Astrocyte (in vitro differentiated cells and primary cell): ENCODE measurements at regions not wholly inside any gene's neighbourhood (a gene's known extent, or its start where the extent isn't known, plus 50 kb on each side); places are given as distances from the start of the nearest gene placed in this dataset.
"Not testable (repeated sequence)": the region's sequence is repeated elsewhere in the genome, so short reads cannot be mapped to it uniquely, and the experiment has no call there.

Experiments used
- DNase-seq: peaks from one replicate; pipeline ENCODE4 v3.0.0-alpha.2; 2010; ENCODE audit warnings: low read depth
- FAIRE-seq: peaks from 2 replicates; lab custom pipeline; 2011; peaks lifted over from hg19 to GRCh38; lab: Jason Lieb, UNC
- H2AFZ ChIP-seq: 2 replicates; pipeline ENCODE4 v1.6.0; 2012; ENCODE audit warnings: low read depth, low read length, inconsistent platforms
- H3K27ac ChIP-seq: 2 replicates; pipeline ENCODE4 v1.5.1; 2011; ENCODE audit warnings: low read depth, low read length, inconsistent platforms
- H3K27me3 ChIP-seq: 2 replicates; pipeline ENCODE4 v1.6.0; 2011; ENCODE audit warnings: low read length, inconsistent platforms; ENCODE audit not compliant: insufficient read depth
- H3K36me3 ChIP-seq: 2 replicates; pipeline ENCODE4 v1.5.1; 2011; ENCODE audit warnings: low read length, inconsistent platforms; ENCODE audit not compliant: insufficient read depth
- H3K4me1 ChIP-seq: 2 replicates; pipeline ENCODE4 v1.5.1; 2011; ENCODE audit warnings: low read length, inconsistent platforms; ENCODE audit not compliant: insufficient read depth
- H3K4me2 ChIP-seq: 2 replicates; pipeline ENCODE4 v1.6.0; 2012; ENCODE audit warnings: low read length, inconsistent platforms
- H3K4me3 ChIP-seq: 2 replicates; pipeline ENCODE4 v1.5.1; 2011; ENCODE audit warnings: low read depth, mild to moderate bottlenecking, low read length, inconsistent platforms; ENCODE audit not compliant: insufficient read depth
- H3K79me2 ChIP-seq: 2 replicates; pipeline ENCODE4 v1.6.0; 2012; ENCODE audit warnings: mild to moderate bottlenecking, low read length, inconsistent platforms; ENCODE audit not compliant: insufficient read depth
- H3K9ac ChIP-seq: 2 replicates; pipeline ENCODE4 v1.6.0; 2012; ENCODE audit warnings: mild to moderate bottlenecking, low read length, inconsistent platforms
- H3K9me3 ChIP-seq: 2 replicates; pipeline ENCODE4 v1.5.1; 2012; ENCODE audit warnings: low read depth, mild to moderate bottlenecking, low read length, inconsistent platforms; ENCODE audit not compliant: insufficient read depth
- H4K20me1 ChIP-seq: 2 replicates; pipeline ENCODE4 v1.6.0; 2012; ENCODE audit warnings: low read length, inconsistent platforms; ENCODE audit not compliant: insufficient read depth
- H3K27ac Mint-ChIP-seq: one replicate; pipeline ENCODE4 v1.8.0; 2021; ENCODE audit warnings: mild to moderate bottlenecking, mixed read lengths; ENCODE audit not compliant: unreplicated experiment
- H3K27me3 Mint-ChIP-seq: one replicate; pipeline ENCODE4 v1.8.0; 2021; ENCODE audit warnings: low read depth, mixed read lengths; ENCODE audit not compliant: unreplicated experiment
- H3K36me3 Mint-ChIP-seq: one replicate; pipeline ENCODE4 v1.8.0; 2021; ENCODE audit warnings: low read depth, mixed read lengths; ENCODE audit not compliant: unreplicated experiment
- H3K4me1 Mint-ChIP-seq: one replicate; pipeline ENCODE4 v1.8.0; 2021; ENCODE audit warnings: low read depth, mixed read lengths; ENCODE audit not compliant: unreplicated experiment
- H3K4me3 Mint-ChIP-seq: one replicate; pipeline ENCODE4 v1.8.0; 2021; ENCODE audit warnings: mild to moderate bottlenecking, moderate library complexity, mixed read lengths; ENCODE audit not compliant: unreplicated experiment
- H3K9me3 Mint-ChIP-seq: one replicate; pipeline ENCODE4 v1.8.0; 2021; ENCODE audit warnings: mild to moderate bottlenecking, mixed read lengths; ENCODE audit not compliant: unreplicated experiment
- CTCF ChIP-seq: IDR thresholded peaks from 2 replicates; pipeline ENCODE4 v1.5.1; 2011; ENCODE audit warnings: low read depth, mild to moderate bottlenecking, inconsistent platforms, low read length, moderate library complexity; ENCODE audit not compliant: insufficient read depth
- EZH2 ChIP-seq: IDR thresholded peaks from 2 replicates; pipeline ENCODE4 v1.6.1; 2012; ENCODE audit warnings: mild to moderate bottlenecking, low read length, inconsistent platforms; ENCODE audit not compliant: insufficient read depth

- DNase-seq (no peak), FAIRE-seq (no peak)
- peaks cover 3% of the 10 kb centered on the region for H3K4me1 ChIP-seq
- Mint-ChIP-seq H3K27me3 (peaks cover 2% of the 10 kb centered on the region), H3K9me3 (peaks cover 4% of the 10 kb centered on the region), H3K4me3 (no peak overlapping the region), H3K36me3 (peaks cover 2% of the 10 kb centered on the region), H3K27ac (no peak overlapping the region), H3K4me1 (peaks cover 7% of the 10 kb centered on the region)
- peak overlapping the region; percentile 39 for H2AFZ ChIP-seq
- H3K79me2 ChIP-seq, result no peaks in the 10 kb centered on the region
- H3K27ac ChIP-seq, result no peak overlapping the region
- no peak overlapping the region for H3K9ac ChIP-seq
- H4K20me1 ChIP-seq, result no peaks in the 10 kb centered on the region
- no peaks in the 10 kb centered on the region for H3K36me3 ChIP-seq
- no peak for TF ChIP-seq CTCF
- no peak for TF ChIP-seq EZH2
- no peaks in the 10 kb centered on the region for H3K9me3 ChIP-seq
- no peaks in the 10 kb centered on the region for H3K27me3 ChIP-seq
- no peak overlapping the region for H3K4me2 ChIP-seq
- no peak overlapping the region for H3K4me3 ChIP-seq
These were observed 76.4 kb downstream of the LYZL2 start for GRCh38 chr10:30553018-30553625.

DNA sequence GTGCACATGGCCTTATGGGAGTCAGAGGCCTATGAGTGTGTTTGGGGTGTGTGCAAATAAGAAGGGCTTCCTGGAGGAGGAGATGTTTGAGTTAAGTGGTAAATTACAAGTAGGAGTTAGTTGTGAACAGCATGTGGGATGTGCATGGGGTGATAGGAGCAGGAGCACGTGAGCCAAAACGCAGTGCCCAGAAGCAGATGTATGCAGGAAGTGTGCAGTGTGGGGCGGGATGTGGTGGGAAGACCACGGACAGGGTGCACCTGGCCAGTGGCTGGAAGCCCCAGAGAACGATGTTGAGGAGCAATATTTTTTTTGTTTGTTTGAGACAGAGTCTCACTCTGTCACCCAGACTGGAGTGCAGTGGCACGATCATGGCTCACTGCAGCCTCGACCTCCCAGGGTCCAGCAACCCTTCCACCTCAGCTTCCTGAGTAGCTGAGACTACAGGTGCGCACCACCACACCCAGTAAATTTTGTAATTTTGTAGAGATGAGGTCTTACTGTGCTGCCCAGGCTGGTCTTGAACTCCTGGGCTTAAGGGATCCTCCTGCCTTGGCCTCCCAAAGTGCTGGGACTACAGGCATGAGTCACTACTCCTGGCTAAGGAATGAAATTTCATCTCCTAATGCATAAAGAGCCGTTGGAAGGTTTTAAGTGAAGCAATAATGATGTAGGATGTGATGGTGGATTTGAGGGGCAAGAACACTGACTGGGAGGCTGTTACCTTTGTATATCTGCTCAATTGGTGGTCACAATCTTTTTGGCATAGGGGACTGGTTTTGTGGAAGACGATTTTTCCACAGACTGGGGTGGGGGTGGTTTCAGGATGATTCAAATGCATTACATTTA, 78.4 kb downstream of the LYZL2 start:
- no peak overlapping the region for H3K9ac ChIP-seq
- DNase-seq, result no peak
- no peaks in the 10 kb centered on the region for H3K79me2 ChIP-seq
- Mint-ChIP-seq H3K4me3 (no peak overlapping the region), H3K4me1 (peaks cover 7% of the 10 kb centered on the region), H3K27me3 (peaks cover 2% of the 10 kb centered on the region), H3K36me3 (peaks cover 2% of the 10 kb centered on the region), H3K27ac (no peak overlapping the region), H3K9me3 (peaks cover 4% of the 10 kb centered on the region)
- TF ChIP-seq CTCF (no peak), EZH2 (no peak)
- no peaks in the 10 kb centered on the region for H3K9me3 ChIP-seq
- H4K20me1 ChIP-seq, result no peaks in the 10 kb centered on the region
- no peak overlapping the region for H3K4me3 ChIP-seq
- no peak overlapping the region for H2AFZ ChIP-seq
- no peaks in the 10 kb centered on the region for H3K36me3 ChIP-seq
- H3K27ac ChIP-seq, result no peak overlapping the region
- no peaks in the 10 kb centered on the region for H3K27me3 ChIP-seq
- H3K4me1 ChIP-seq, result no peaks in the 10 kb centered on the region
- H3K4me2 ChIP-seq, result no peak overlapping the region
- FAIRE-seq, result no peak

- H3K79me2 ChIP-seq, H3K27me3 ChIP-seq, H3K4me2 ChIP-seq, H3K27me3 Mint-ChIP-seq, H4K20me1 ChIP-seq, H3K36me3 ChIP-seq, FAIRE-seq, H3K4me3 ChIP-seq, H3K9me3 Mint-ChIP-seq, H3K9ac ChIP-seq, H2AFZ ChIP-seq, H3K4me1 Mint-ChIP-seq, H3K9me3 ChIP-seq, DNase-seq, H3K36me3 Mint-ChIP-seq, H3K27ac Mint-ChIP-seq, H3K27ac ChIP-seq, H3K4me1 ChIP-seq, H3K4me3 Mint-ChIP-seq: not testable (repeated sequence)
These were observed 80.3 kb downstream of the LYZL2 start for GRCh38 chr10:30549134-30549687.
